Mucosa of descending colon (tissue), 3 donors: ENCODE measurements at regions not wholly inside any gene's neighbourhood (a gene's known extent, or its start where the extent isn't known, plus 50 kb on each side); places are given as distances from the start of the nearest gene placed in this dataset.

Source experiments
- ATAC-seq: fragments of 200-7000 bp; cut with Tn5 transposase; one replicate; pipeline ENCODE4 v1.9.1; 2020; ENCODE audit warnings: mild to moderate bottlenecking, moderate library complexity
- DNase-seq, 3 donors: peaks; one replicate each; pipeline ENCODE4 v3.0.0-alpha.2; 2020
- H3K36me3 ChIP-seq: fragments of 200-600 bp; one replicate; pipeline ENCODE4 v1.8.0; 2021; ENCODE audit warnings: low read depth, mild to moderate bottlenecking
- H3K4me1 ChIP-seq: fragments of 200-600 bp; one replicate; pipeline ENCODE4 v1.8.0; 2021; ENCODE audit warnings: low read depth, mild to moderate bottlenecking
- H3K4me3 ChIP-seq: fragments of 200-600 bp; one replicate; pipeline ENCODE4 v1.8.0; 2021; ENCODE audit warnings: mild to moderate bottlenecking
- H3K9me3 ChIP-seq: fragments of 200-600 bp; one replicate; pipeline ENCODE4 v1.8.0; 2021; ENCODE audit warnings: mild to moderate bottlenecking
- CTCF ChIP-seq: fragments of 200-600 bp; IDR thresholded peaks from one replicate; pipeline ENCODE4 v1.8.0; 2022; ENCODE audit warnings: antibody characterized with exemption, mild to moderate bottlenecking
- intact Hi-C, 2 donors: fragments of 100-400 bp; cut with DNase I in 1 of 2; cut with micrococcal nuclease in 1 of 2; formaldehyde crosslinking; loops; one replicate each; pipeline versions ENCODE4 v1.11.0 to v1.11.1; 2022; cut with DNase I, micrococcal nuclease
- donor health status: DM: no; HTN: no; CAD: no; lungs with moderate emphysema.
- donor health status: DM: no; HTN: no; CAD: no.
- donor health status: DM: no; HTN: yes; CAD: no.

GRCh38 chr5:54733101-54733500 lies 215.5 kb downstream of the SNX18 start:
- ATAC-seq (no peak), DNase-seq (no peak)
- Histone ChIP-seq H3K36me3 (no peaks in the 10 kb centered on the region), H3K9me3 (no peaks in the 10 kb centered on the region), H3K4me3 (no peak overlapping the region), H3K4me1 (no peaks in the 10 kb centered on the region)
- TF ChIP-seq CTCF = no peak
- intact Hi-C loops = no loop called here

- no peak for DNase-seq
- ATAC-seq = no peak
Measured at GRCh38 chr5:54732108-54732507, 214.5 kb downstream of the SNX18 start.

GRCh38 chr5:54728588-54728915 lies 211.0 kb downstream of the SNX18 start:
- no peak for TF ChIP-seq CTCF
- DNase-seq = no peak
- intact Hi-C loops = no loop called here
- no peak overlapping the region for H3K4me3 ChIP-seq
- H3K36me3 ChIP-seq = no peaks in the 10 kb centered on the region
- ATAC-seq = no peak
- H3K4me1 ChIP-seq = no peaks in the 10 kb centered on the region
- H3K9me3 ChIP-seq = no peaks in the 10 kb centered on the region

More at GRCh38 chr5:54732108-54732507, 214.5 kb downstream of the SNX18 start:
- H3K36me3 ChIP-seq = no peaks in the 10 kb centered on the region
- H3K9me3 ChIP-seq = no peaks in the 10 kb centered on the region
- TF ChIP-seq CTCF = no peak
- intact Hi-C loops = no loop called here
- H3K4me3 ChIP-seq = no peak overlapping the region
- no peaks in the 10 kb centered on the region for H3K4me1 ChIP-seq

- no peak for TF ChIP-seq CTCF
- no peaks in the 10 kb centered on the region for H3K9me3 ChIP-seq
- no peak for DNase-seq
- no peaks in the 10 kb centered on the region for H3K4me1 ChIP-seq
- no peak for ATAC-seq
- intact Hi-C loops = no loop called here
- no peak overlapping the region for H3K4me3 ChIP-seq
- H3K36me3 ChIP-seq = no peaks in the 10 kb centered on the region
Measured at GRCh38 chr5:54727874-54728587, 210.5 kb downstream of the SNX18 start.

GRCh38 chr5:54725391-54726280 lies 208.1 kb downstream of the SNX18 start:
- intact Hi-C loops = no loop called here
- H3K36me3 ChIP-seq = no peaks in the 10 kb centered on the region
- H3K9me3 ChIP-seq = no peaks in the 10 kb centered on the region
- H3K4me3 ChIP-seq = no peak overlapping the region
- no peaks in the 10 kb centered on the region for H3K4me1 ChIP-seq
- no peak for ATAC-seq
- TF ChIP-seq CTCF = no peak
- no peak for DNase-seq
